ENCODE measurements at regions not wholly inside any gene's neighbourhood (a gene's known extent, or its start where the extent isn't known, plus 50 kb on each side); places are given as distances from the start of the nearest gene placed in this dataset.

GRCh38 chr12:48280572-48280971 lies 70.1 kb downstream of the ZNF641 start:
- TF ChIP-seq, protein P1, sequence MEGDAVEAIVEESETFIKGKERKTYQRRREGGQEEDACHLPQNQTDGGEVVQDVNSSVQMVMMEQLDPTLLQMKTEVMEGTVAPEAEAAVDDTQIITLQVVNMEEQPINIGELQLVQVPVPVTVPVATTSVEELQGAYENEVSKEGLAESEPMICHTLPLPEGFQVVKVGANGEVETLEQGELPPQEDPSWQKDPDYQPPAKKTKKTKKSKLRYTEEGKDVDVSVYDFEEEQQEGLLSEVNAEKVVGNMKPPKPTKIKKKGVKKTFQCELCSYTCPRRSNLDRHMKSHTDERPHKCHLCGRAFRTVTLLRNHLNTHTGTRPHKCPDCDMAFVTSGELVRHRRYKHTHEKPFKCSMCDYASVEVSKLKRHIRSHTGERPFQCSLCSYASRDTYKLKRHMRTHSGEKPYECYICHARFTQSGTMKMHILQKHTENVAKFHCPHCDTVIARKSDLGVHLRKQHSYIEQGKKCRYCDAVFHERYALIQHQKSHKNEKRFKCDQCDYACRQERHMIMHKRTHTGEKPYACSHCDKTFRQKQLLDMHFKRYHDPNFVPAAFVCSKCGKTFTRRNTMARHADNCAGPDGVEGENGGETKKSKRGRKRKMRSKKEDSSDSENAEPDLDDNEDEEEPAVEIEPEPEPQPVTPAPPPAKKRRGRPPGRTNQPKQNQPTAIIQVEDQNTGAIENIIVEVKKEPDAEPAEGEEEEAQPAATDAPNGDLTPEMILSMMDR (IDR thresholded peaks at IDR 0.05): no peak
- TF ChIP-seq POLR2A (IDR thresholded peaks at IDR 0.05): no peak

Measured in thyroid gland (tissue), 4 donors.